ENCODE measurements at regions not wholly inside any gene's neighbourhood (a gene's known extent, or its start where the extent isn't known, plus 50 kb on each side); places are given as distances from the start of the nearest gene placed in this dataset.
"Not testable (repeated sequence)": the region's sequence is repeated elsewhere in the genome, so short reads cannot be mapped to it uniquely, and the experiment has no call there.

GRCh38 chrX:7372825-7373525 lies 225.0 kb upstream of the PUDP start:
- peak; percentile 32 to 39 for DNase-seq

GRCh38 chrX:7362111-7362510 lies 214.2 kb upstream of the PUDP start:
- DNase-seq = no peak

- no peak for DNase-seq
Observed at GRCh38 chrX:7351926-7352325, 204.0 kb upstream of the PUDP start.

GRCh38 chrX:7347465-7347864 lies 199.5 kb upstream of the PUDP start:
- DNase-seq = no peak

- no peak for DNase-seq
Observed at GRCh38 chrX:7346021-7346420, 198.1 kb upstream of the PUDP start.

- no peak for DNase-seq
Observed at GRCh38 chrX:7343181-7343580, 195.2 kb upstream of the PUDP start.

- not testable (repeated sequence) for DNase-seq
Observed at GRCh38 chrX:7335816-7336362, 187.9 kb upstream of the PUDP start.

- no peak for DNase-seq
Observed at GRCh38 chrX:7334253-7334935, 186.4 kb upstream of the PUDP start.

- DNase-seq = no peak
Observed at GRCh38 chrX:7330971-7331746, 183.2 kb upstream of the PUDP start.

- no peak for DNase-seq
Observed at GRCh38 chrX:7330556-7330955, 182.6 kb upstream of the PUDP start.

GRCh38 chrX:7318661-7319060 lies 170.7 kb upstream of the PUDP start:
- DNase-seq = no peak

- DNase-seq = no peak
Observed at GRCh38 chrX:7318241-7318640, 170.3 kb upstream of the PUDP start.

- DNase-seq = no peak
Observed at GRCh38 chrX:7316887-7317286, 168.9 kb upstream of the PUDP start.

- no peak for DNase-seq
Observed at GRCh38 chrX:7316280-7316679, 168.3 kb upstream of the PUDP start.

GRCh38 chrX:7314425-7314824 lies 166.5 kb upstream of the PUDP start:
- no peak for DNase-seq

GRCh38 chrX:7307720-7308119 lies 159.8 kb upstream of the PUDP start:
- no peak for DNase-seq

- no peak for DNase-seq
Observed at GRCh38 chrX:7294483-7294882, 146.5 kb upstream of the PUDP start.

GRCh38 chrX:7286168-7286837 lies 138.3 kb upstream of the PUDP start:
- DNase-seq = no peak

- DNase-seq = no peak
Observed at GRCh38 chrX:7285765-7286164, 137.8 kb upstream of the PUDP start.

- no peak for DNase-seq
Observed at GRCh38 chrX:7283741-7284140, 135.8 kb upstream of the PUDP start.

- DNase-seq = no peak
Observed at GRCh38 chrX:7280520-7280919, 132.6 kb upstream of the PUDP start.

GRCh38 chrX:7272346-7272745 lies 124.4 kb upstream of the PUDP start:
- no peak for DNase-seq

GRCh38 chrX:7270933-7271332 lies 123.0 kb upstream of the PUDP start:
- no peak for DNase-seq
